GM18502 (cell line): ENCODE measurements at regions not wholly inside any gene's neighbourhood (a gene's known extent, or its start where the extent isn't known, plus 50 kb on each side); places are given as distances from the start of the nearest gene placed in this dataset.
A peak's percentile ranks its signal among the peaks of the same experiment; 100 is the strongest.
"Not testable (repeated sequence)": the region's sequence is repeated elsewhere in the genome, so short reads cannot be mapped to it uniquely, and the experiment has no call there.

Experiments
- ATAC-seq: cut with Tn5 transposase; IDR thresholded peaks from one replicate; pipeline ENCODE4 v1.9.1; 2021; ENCODE audit warnings: mild to moderate bottlenecking; ENCODE audit not compliant: unreplicated experiment, poor library complexity

- ATAC-seq, result no peak
Measured at GRCh38 chr13:23039266-23039935, 141.4 kb upstream of the SGCG start.

GRCh38 chr13:23042181-23042580 lies 138.6 kb upstream of the SGCG start:
- no peak for ATAC-seq

DNA sequence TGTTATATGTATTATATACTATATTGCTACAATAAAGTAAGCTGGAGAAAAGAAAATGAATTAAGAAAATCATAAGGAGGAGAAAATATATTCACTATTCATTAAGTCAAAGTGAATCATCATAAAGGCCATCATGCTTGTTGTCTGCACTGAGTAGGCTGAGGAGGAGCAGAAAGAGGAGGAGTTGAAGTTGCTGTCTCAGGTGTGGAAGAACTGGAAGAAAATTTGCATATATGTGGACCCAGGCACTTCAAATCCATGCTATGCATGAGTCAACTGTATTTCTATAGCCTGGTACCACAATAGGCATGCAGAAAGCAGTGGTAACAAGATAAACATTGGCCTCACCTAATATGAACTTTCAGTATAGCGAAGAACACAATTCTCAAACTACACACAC lies 135.9 kb upstream of the SGCG start:
- no peak for ATAC-seq

- ATAC-seq, result no peak
Measured at GRCh38 chr13:23050126-23050525, 130.7 kb upstream of the SGCG start.

- ATAC-seq, result not testable (repeated sequence)
Measured at GRCh38 chr13:23053711-23054110, 127.1 kb upstream of the SGCG start.

- no peak for ATAC-seq
Measured at GRCh38 chr13:23059173-23059572, 121.6 kb upstream of the SGCG start.

DNA sequence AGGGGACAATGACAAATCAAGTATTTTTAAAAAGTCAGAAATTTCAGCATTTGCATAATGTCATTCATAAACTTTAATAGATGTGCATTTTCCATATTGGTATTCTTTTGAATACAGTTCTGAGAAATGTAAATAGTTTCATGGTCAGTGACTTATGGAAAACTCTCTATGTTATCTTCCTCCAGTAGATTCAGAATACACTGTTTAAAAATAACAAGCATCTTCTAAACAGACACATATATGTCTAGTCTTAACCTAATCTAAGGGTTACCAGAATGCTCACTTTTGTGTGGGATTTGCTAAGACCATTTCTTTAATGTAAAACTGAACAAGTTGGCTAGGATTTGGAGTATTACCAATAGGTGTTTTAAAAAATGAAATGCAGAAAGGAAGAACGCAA lies 119.8 kb upstream of the SGCG start:
- no peak for ATAC-seq

DNA sequence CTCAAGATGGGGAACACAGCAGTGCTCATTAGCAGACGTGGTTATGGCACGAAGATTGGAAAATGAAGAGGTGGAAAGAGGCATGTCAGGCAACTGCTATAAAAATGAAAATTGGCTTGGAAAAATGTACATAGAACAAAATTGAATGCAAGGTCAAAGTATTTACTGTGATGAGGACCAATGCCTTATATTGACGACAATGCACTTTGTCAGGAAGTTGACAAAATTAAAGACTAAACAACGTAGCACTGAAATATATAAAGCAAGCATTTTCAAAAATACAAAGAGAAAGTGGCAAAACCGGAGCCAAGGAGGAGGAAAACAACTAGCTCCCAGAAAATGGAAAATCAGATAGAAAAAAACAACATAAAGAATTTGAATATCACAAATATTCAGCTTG lies 113.7 kb upstream of the SGCG start:
- ATAC-seq, result no peak

DNA sequence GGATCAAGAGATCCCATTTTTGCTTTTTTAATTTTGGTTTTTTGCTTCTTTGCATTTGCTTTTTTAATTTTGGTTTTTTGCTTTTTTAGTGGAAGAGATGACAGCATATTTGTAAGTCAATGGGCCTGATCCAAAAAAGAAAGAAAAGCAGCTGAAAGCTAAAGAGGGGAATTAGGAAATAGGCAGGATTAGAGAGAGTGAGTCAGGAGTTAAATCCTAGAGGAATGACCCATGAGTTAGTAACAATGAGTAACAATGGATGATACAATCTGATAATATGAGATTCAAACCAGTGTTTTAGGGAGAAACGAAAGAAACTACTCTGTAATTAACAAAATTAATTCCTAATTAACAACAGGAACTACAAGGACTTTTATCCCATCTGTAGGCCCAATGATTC lies 111.2 kb upstream of the SGCG start:
- ATAC-seq, result no peak

- no peak for ATAC-seq
Measured at GRCh38 chr13:23074075-23074828, 106.5 kb upstream of the SGCG start.

GRCh38 chr13:23081220-23081619 lies 99.6 kb upstream of the SGCG start:
- ATAC-seq, result no peak

GRCh38 chr13:23081901-23082300 lies 98.9 kb upstream of the SGCG start:
- ATAC-seq, result no peak

GRCh38 chr13:23086968-23087623 lies 93.7 kb upstream of the SGCG start:
- ATAC-seq, result no peak

DNA sequence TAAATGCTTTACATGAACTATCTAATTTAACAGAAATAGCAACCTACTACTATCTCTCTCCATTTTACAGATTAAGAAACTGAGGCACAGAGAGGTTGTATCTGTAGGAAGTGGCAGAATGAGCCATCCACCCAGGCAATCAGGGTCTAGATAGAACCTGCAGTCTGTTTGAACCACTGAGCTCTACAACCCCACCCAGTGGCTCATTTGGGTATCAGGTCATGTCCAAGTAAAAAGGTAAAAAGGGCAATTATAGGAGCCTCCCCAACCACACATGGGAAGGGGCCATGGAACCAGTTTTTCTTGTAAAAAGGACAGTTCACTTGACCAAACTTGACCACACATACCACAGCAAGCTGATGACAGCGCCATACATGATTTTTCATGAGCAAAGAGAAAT lies 92.9 kb upstream of the SGCG start:
- peak; percentile 69 for ATAC-seq

- no peak for ATAC-seq
Measured at GRCh38 chr13:23098161-23098907, 82.4 kb upstream of the SGCG start.

GRCh38 chr13:23105051-23105450 lies 75.7 kb upstream of the SGCG start:
- ATAC-seq, result no peak

- ATAC-seq, result no peak
Measured at GRCh38 chr13:23107665-23108064, 73.1 kb upstream of the SGCG start.

DNA sequence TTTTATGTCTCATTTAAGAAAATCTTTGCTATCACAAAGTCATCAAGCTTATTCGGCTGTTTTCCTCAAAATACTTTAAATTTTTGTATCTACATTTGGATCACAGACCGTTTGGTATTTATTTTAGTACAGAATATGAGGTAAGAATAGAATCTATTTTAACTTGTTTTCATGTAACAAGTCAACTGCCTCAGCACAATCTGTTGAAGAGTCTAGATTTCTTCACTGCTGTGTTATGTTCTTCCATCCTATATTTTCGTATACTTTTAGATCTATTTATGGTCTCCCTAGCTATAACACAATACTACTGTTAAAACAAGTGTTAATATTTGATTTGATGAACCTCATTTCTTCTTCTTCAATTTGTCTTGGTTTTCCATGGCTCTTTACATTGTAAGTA lies 61.6 kb upstream of the SGCG start:
- ATAC-seq, result no peak

- not testable (repeated sequence) for ATAC-seq
Measured at GRCh38 chr13:23127540-23127939, 53.2 kb upstream of the SGCG start.

DNA sequence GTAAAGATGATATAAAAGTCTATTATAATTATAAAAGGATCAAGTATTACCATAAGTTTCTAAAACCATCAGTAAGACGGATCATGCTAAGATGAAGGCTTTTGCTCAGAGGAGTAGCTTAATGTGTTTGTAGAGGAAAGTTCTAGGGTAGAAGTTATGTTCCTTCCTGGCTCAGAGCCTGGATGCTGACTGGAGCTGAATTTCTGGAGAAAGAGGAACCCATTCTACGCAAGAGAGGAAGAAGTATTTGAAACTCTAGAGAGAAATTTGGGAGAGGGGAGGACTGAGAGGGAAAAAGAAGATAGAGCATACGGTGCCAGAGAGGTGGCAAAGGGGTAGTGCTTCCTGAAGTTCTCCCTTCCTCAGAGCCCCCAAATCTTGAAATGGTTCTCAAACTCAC lies 51.4 kb upstream of the SGCG start:
- ATAC-seq, result no peak
